Naive thymus-derived CD8-positive, alpha-beta T cell (primary cell): ENCODE measurements at regions not wholly inside any gene's neighbourhood (a gene's known extent, or its start where the extent isn't known, plus 50 kb on each side); places are given as distances from the start of the nearest gene placed in this dataset.

Experiments
- ATAC-seq, 2 donors: fragments of 150-1000 bp; cut with Tn5 transposase in 1 of 2; sonication (Bioruptor Pico), chemical (Tn5 transposase) in 1 of 2; 1 replicate in 1 of 2; 2 replicates in 1 of 2; pipeline ENCODE4 v1.10.0; 2021; ENCODE audit warnings: mild to moderate bottlenecking in 2 of 2, moderate library complexity in 2 of 2
- POLR2A ChIA-PET: fragments of 350-600 bp; sonication (Branson Sonifier 250); formaldehyde crosslinking; loops from one replicate; lab custom pipeline; 2021; ENCODE audit warnings: antibody characterized with exemption; lab: Charles Lee
- DNase-seq, 10 donors: peaks; one replicate each; pipeline versions ENCODE4 v3.0.0 to v3.0.0-alpha.2; 2020 to 2022
- H3K27ac Mint-ChIP-seq, 10 donors: one replicate each; pipeline ENCODE4 v1.8.0; 2020 to 2022; ENCODE audit warnings: mild to moderate bottlenecking in 10 of 10, mixed read lengths in 10 of 10, moderate library complexity in 4 of 10, inconsistent platforms in 1 of 10
- H3K27me3 Mint-ChIP-seq, 5 donors: one replicate each; pipeline ENCODE4 v1.8.0; 2021 to 2022; ENCODE audit warnings: mixed read lengths in 5 of 5
- H3K36me3 Mint-ChIP-seq, 3 donors: one replicate each; pipeline ENCODE4 v1.8.0; 2020 to 2022; ENCODE audit warnings: mixed read lengths in 3 of 3, mild to moderate bottlenecking in 2 of 3, inconsistent platforms in 1 of 3
- H3K4me1 Mint-ChIP-seq, 4 donors: one replicate each; pipeline ENCODE4 v1.8.0; 2021 to 2022; ENCODE audit warnings: mixed read lengths in 4 of 4
- H3K4me3 Mint-ChIP-seq, 10 donors: one replicate each; pipeline ENCODE4 v1.8.0; 2020 to 2022; ENCODE audit warnings: mild to moderate bottlenecking in 10 of 10, mixed read lengths in 10 of 10, moderate library complexity in 6 of 10, inconsistent platforms in 1 of 10
- H3K9me3 Mint-ChIP-seq, 9 donors: one replicate each; pipeline ENCODE4 v1.8.0; 2020 to 2022; ENCODE audit warnings: mixed read lengths in 9 of 9, mild to moderate bottlenecking in 3 of 9, inconsistent platforms in 1 of 9, moderate library complexity in 1 of 9

- peaks cover 0 to 4% (median 0%) of the 10 kb centered on the region in 3 donors for H3K36me3 Mint-ChIP-seq
- peaks cover 2 to 13% (median 7%) of the 10 kb centered on the region in 9 donors for H3K9me3 Mint-ChIP-seq
- DNase-seq (no peak), ATAC-seq (no peak)
- H3K4me3 Mint-ChIP-seq = no peak overlapping the region
- no peak overlapping the region for H3K27ac Mint-ChIP-seq
- POLR2A ChIA-PET = no interaction called here
- no peaks in the 10 kb centered on the region for H3K4me1 Mint-ChIP-seq
- no peaks in the 10 kb centered on the region for H3K27me3 Mint-ChIP-seq
Observed at GRCh38 chr14:41096131-41096530, 510.5 kb upstream of the LRFN5 start.

GRCh38 chr14:41087056-41087455, 519.6 kb upstream of the LRFN5 start:
- no peak for DNase-seq
- Mint-ChIP-seq H3K36me3 (peaks cover 0 to 8% (median 0%) of the 10 kb centered on the region in 3 donors), H3K9me3 (peaks cover 8 to 47% (median 20%) of the 10 kb centered on the region in 9 donors), H3K27me3 (no peaks in the 10 kb centered on the region), H3K4me1 (no peaks in the 10 kb centered on the region), H3K4me3 (no peak overlapping the region), H3K27ac (no peak overlapping the region)
- POLR2A ChIA-PET = no interaction called here
- ATAC-seq = no peak

- H3K27me3 Mint-ChIP-seq = no peaks in the 10 kb centered on the region
- H3K4me1 Mint-ChIP-seq = no peaks in the 10 kb centered on the region
- POLR2A ChIA-PET = no interaction called here
- H3K27ac Mint-ChIP-seq = no peak overlapping the region
- no peak for DNase-seq
- H3K9me3 Mint-ChIP-seq = peaks cover 0 to 8% (median 0%) of the 10 kb centered on the region in 9 donors
- no peaks in the 10 kb centered on the region for H3K36me3 Mint-ChIP-seq
- ATAC-seq = no peak
- H3K4me3 Mint-ChIP-seq = no peak overlapping the region
Observed at GRCh38 chr14:41073544-41073943, 533.1 kb upstream of the LRFN5 start.

- POLR2A ChIA-PET = no interaction called here
- H3K9me3 Mint-ChIP-seq = peaks cover 0 to 11% (median 0%) of the 10 kb centered on the region in 9 donors
- DNase-seq = no peak
- no peak overlapping the region for H3K4me3 Mint-ChIP-seq
- no peak overlapping the region for H3K27ac Mint-ChIP-seq
- H3K4me1 Mint-ChIP-seq = no peaks in the 10 kb centered on the region
- H3K36me3 Mint-ChIP-seq = no peaks in the 10 kb centered on the region
- ATAC-seq = no peak
- H3K27me3 Mint-ChIP-seq = no peaks in the 10 kb centered on the region
Observed at GRCh38 chr14:41072776-41073175, 533.9 kb upstream of the LRFN5 start.

GRCh38 chr14:41071351-41071750, 535.3 kb upstream of the LRFN5 start:
- H3K4me3 Mint-ChIP-seq = no peak overlapping the region
- POLR2A ChIA-PET = no interaction called here
- DNase-seq (no peak), ATAC-seq (no peak)
- H3K4me1 Mint-ChIP-seq = no peaks in the 10 kb centered on the region
- H3K27ac Mint-ChIP-seq = no peak overlapping the region
- H3K9me3 Mint-ChIP-seq = peaks cover 0 to 11% (median 0%) of the 10 kb centered on the region in 9 donors
- H3K36me3 Mint-ChIP-seq = no peaks in the 10 kb centered on the region
- H3K27me3 Mint-ChIP-seq = no peaks in the 10 kb centered on the region

GRCh38 chr14:41062826-41063225, 543.9 kb upstream of the LRFN5 start:
- Mint-ChIP-seq H3K36me3 (no peaks in the 10 kb centered on the region), H3K9me3 (peaks cover 0 to 2% (median 0%) of the 10 kb centered on the region in 9 donors), H3K27ac (no peak overlapping the region), H3K4me3 (no peak overlapping the region), H3K4me1 (no peaks in the 10 kb centered on the region), H3K27me3 (no peaks in the 10 kb centered on the region)
- POLR2A ChIA-PET = no interaction called here
- ATAC-seq (no peak), DNase-seq (no peak)

- H3K36me3 Mint-ChIP-seq = no peaks in the 10 kb centered on the region
- ATAC-seq (no peak), DNase-seq (no peak)
- H3K27me3 Mint-ChIP-seq = no peaks in the 10 kb centered on the region
- H3K27ac Mint-ChIP-seq = no peak overlapping the region
- no peak overlapping the region for H3K4me3 Mint-ChIP-seq
- H3K9me3 Mint-ChIP-seq = peaks cover 0 to 8% (median 1%) of the 10 kb centered on the region in 9 donors
- H3K4me1 Mint-ChIP-seq = no peaks in the 10 kb centered on the region
- POLR2A ChIA-PET = no interaction called here
Observed at GRCh38 chr14:41055589-41055988, 551.1 kb upstream of the LRFN5 start.

GRCh38 chr14:41051801-41052200, 554.9 kb upstream of the LRFN5 start:
- peaks cover 0 to 8% (median 1%) of the 10 kb centered on the region in 9 donors for H3K9me3 Mint-ChIP-seq

GRCh38 chr14:41047763-41048162, 558.9 kb upstream of the LRFN5 start:
- no peaks in the 10 kb centered on the region for H3K4me1 Mint-ChIP-seq
- ATAC-seq = no peak
- H3K27ac Mint-ChIP-seq = no peak overlapping the region
- H3K4me3 Mint-ChIP-seq = no peak overlapping the region
- H3K9me3 Mint-ChIP-seq = peaks cover 0 to 7% (median 0%) of the 10 kb centered on the region in 9 donors
- DNase-seq = no peak
- POLR2A ChIA-PET = no interaction called here
- H3K27me3 Mint-ChIP-seq = no peaks in the 10 kb centered on the region
- H3K36me3 Mint-ChIP-seq = no peaks in the 10 kb centered on the region

More at GRCh38 chr14:41051801-41052200, 554.9 kb upstream of the LRFN5 start:
- Mint-ChIP-seq H3K4me3 (no peak overlapping the region), H3K4me1 (no peaks in the 10 kb centered on the region), H3K36me3 (no peaks in the 10 kb centered on the region), H3K27me3 (no peaks in the 10 kb centered on the region), H3K27ac (no peak overlapping the region)
- ATAC-seq (no peak), DNase-seq (no peak)
- POLR2A ChIA-PET = no interaction called here

GRCh38 chr14:41037388-41037787, 569.3 kb upstream of the LRFN5 start:
- no peak for ATAC-seq
- H3K4me3 Mint-ChIP-seq = no peak overlapping the region

GRCh38 chr14:41034969-41035368, 571.7 kb upstream of the LRFN5 start:
- DNase-seq = no peak
- H3K27ac Mint-ChIP-seq = no peak overlapping the region
- no peaks in the 10 kb centered on the region for H3K36me3 Mint-ChIP-seq
- H3K27me3 Mint-ChIP-seq = no peaks in the 10 kb centered on the region
- POLR2A ChIA-PET = no interaction called here
- ATAC-seq = no peak
- H3K4me3 Mint-ChIP-seq = no peak overlapping the region
- no peaks in the 10 kb centered on the region for H3K4me1 Mint-ChIP-seq
- H3K9me3 Mint-ChIP-seq = peaks cover 2 to 23% (median 5%) of the 10 kb centered on the region in 9 donors

More at GRCh38 chr14:41037388-41037787, 569.3 kb upstream of the LRFN5 start:
- H3K4me1 Mint-ChIP-seq = no peaks in the 10 kb centered on the region
- no peak for DNase-seq
- no peaks in the 10 kb centered on the region for H3K36me3 Mint-ChIP-seq
- no peak overlapping the region for H3K27ac Mint-ChIP-seq
- peaks cover 0 to 11% (median 4%) of the 10 kb centered on the region in 9 donors for H3K9me3 Mint-ChIP-seq
- POLR2A ChIA-PET = no interaction called here
- H3K27me3 Mint-ChIP-seq = no peaks in the 10 kb centered on the region

GRCh38 chr14:41022932-41023331, 583.7 kb upstream of the LRFN5 start:
- POLR2A ChIA-PET = no interaction called here
- no peaks in the 10 kb centered on the region for H3K4me1 Mint-ChIP-seq
- H3K4me3 Mint-ChIP-seq = no peak overlapping the region
- no peaks in the 10 kb centered on the region for H3K27me3 Mint-ChIP-seq
- peaks cover 0 to 25% (median 9%) of the 10 kb centered on the region in 9 donors for H3K9me3 Mint-ChIP-seq
- ATAC-seq (no peak), DNase-seq (no peak)
- H3K27ac Mint-ChIP-seq = no peak overlapping the region
- H3K36me3 Mint-ChIP-seq = no peaks in the 10 kb centered on the region

- H3K4me1 Mint-ChIP-seq = no peaks in the 10 kb centered on the region
- H3K9me3 Mint-ChIP-seq = peaks cover 0 to 10% (median 0%) of the 10 kb centered on the region in 9 donors
- DNase-seq (no peak), ATAC-seq (no peak)
- no peaks in the 10 kb centered on the region for H3K36me3 Mint-ChIP-seq
- H3K27me3 Mint-ChIP-seq = no peaks in the 10 kb centered on the region
- POLR2A ChIA-PET = no interaction called here
- no peak overlapping the region for H3K4me3 Mint-ChIP-seq
- no peak overlapping the region for H3K27ac Mint-ChIP-seq
Observed at GRCh38 chr14:41016213-41016612, 590.5 kb upstream of the LRFN5 start.

GRCh38 chr14:41000350-41000749, 606.3 kb upstream of the LRFN5 start:
- H3K27ac Mint-ChIP-seq = no peak overlapping the region
- no peak for ATAC-seq
- H3K27me3 Mint-ChIP-seq = no peaks in the 10 kb centered on the region
- no peak overlapping the region for H3K4me3 Mint-ChIP-seq
- peaks cover 0 to 14% (median 0%) of the 10 kb centered on the region in 9 donors for H3K9me3 Mint-ChIP-seq
- no peaks in the 10 kb centered on the region for H3K36me3 Mint-ChIP-seq
- POLR2A ChIA-PET = no interaction called here
- H3K4me1 Mint-ChIP-seq = no peaks in the 10 kb centered on the region
- no peak for DNase-seq
